Ovary (tissue), 3 donors: ENCODE measurements at regions not wholly inside any gene's neighbourhood (a gene's known extent, or its start where the extent isn't known, plus 50 kb on each side); places are given as distances from the start of the nearest gene placed in this dataset.

Source experiments
- EP300 ChIP-seq: sonication (generic); formaldehyde crosslinking; IDR thresholded peaks from one replicate; pipeline ENCODE4 v1.6.1; 2017; ENCODE audit warnings: antibody characterized with exemption
- POLR2A ChIP-seq: fragments of 450-650 bp; IDR thresholded peaks from one replicate; pipeline ENCODE4 v1.6.1; 2017; ENCODE audit warnings: antibody characterized with exemption, mild to moderate bottlenecking, moderate library complexity
- TF ChIP-seq, protein P1 (sequence below), 3 donors: fragments of 450-650 bp in 2 of 3; fragments of 200-600 bp in 1 of 3; IDR thresholded peaks; one replicate each; pipeline versions ENCODE4 v1.5.1 to v1.8.0; 2016 to 2022; ENCODE audit warnings: antibody characterized with exemption in 3 of 3, mild to moderate bottlenecking in 1 of 3
- donor health status: DM: no; HTN: no; CAD: no.

DNA sequence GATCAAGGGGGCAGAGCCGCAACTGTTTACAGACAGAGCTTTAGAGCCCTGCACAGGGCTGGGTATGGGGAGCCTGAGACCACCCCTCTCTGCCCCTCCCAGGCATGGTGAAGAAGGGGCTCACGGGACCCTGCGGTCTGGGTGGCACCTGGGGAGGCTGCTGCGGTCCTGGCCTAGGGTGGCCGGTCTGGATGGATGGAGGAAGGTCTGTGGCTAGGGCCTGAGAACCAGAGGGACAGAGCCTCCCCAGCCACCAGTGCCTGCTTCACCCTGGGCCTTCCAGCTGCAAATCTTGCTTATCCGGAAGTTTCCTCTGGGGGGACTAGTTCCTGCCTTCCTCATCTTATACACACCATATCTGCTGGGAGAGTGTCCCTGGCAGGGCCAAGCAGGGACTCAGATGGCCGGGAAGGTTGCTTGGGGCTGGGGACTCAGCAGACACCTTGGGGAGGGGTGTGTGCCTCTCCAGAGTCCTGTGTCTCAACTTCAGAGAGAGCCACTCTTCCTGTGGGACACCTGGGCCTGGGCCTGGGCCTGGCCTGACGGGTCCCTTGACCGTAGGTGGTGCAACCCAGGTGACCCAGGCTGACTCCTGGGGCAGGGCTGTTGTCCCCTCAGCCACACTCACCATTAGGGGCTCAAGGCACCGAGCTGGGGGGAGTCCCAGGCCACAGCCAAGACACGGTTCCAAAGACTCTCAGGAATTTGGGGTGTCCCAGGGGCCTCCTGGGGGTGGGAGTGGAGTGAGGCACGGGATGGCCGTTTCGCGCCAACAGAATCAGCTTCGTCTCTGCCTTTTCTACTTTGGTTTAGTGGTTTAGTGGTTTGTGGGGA is 52.0 kb upstream of the ACTRT2 start:
- TF ChIP-seq, protein P1, sequence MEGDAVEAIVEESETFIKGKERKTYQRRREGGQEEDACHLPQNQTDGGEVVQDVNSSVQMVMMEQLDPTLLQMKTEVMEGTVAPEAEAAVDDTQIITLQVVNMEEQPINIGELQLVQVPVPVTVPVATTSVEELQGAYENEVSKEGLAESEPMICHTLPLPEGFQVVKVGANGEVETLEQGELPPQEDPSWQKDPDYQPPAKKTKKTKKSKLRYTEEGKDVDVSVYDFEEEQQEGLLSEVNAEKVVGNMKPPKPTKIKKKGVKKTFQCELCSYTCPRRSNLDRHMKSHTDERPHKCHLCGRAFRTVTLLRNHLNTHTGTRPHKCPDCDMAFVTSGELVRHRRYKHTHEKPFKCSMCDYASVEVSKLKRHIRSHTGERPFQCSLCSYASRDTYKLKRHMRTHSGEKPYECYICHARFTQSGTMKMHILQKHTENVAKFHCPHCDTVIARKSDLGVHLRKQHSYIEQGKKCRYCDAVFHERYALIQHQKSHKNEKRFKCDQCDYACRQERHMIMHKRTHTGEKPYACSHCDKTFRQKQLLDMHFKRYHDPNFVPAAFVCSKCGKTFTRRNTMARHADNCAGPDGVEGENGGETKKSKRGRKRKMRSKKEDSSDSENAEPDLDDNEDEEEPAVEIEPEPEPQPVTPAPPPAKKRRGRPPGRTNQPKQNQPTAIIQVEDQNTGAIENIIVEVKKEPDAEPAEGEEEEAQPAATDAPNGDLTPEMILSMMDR (IDR thresholded peaks at IDR 0.05), result no peak
- no peak for TF ChIP-seq POLR2A
- TF ChIP-seq EP300, result no peak
